PC-3 (cell line): ENCODE measurements at regions not wholly inside any gene's neighbourhood (a gene's known extent, or its start where the extent isn't known, plus 50 kb on each side); places are given as distances from the start of the nearest gene placed in this dataset.

ENCODE experiments used
- ATAC-seq: fragments of 200-7000 bp; cut with Tn5 transposase; 2 replicates; pipeline ENCODE4 v1.9.1; 2020; ENCODE audit warnings: mild to moderate bottlenecking, moderate library complexity
- BruUV-seq: library from RNA; stranded (reverse); fragments of 400-500 nt; replicated peaks from 2 replicates; lab custom pipeline; 2021; lab: Mats Ljungman, UMichigan
- CTCF ChIA-PET: fragments of 300-600 bp; sonication (Branson Sonifier 250); formaldehyde crosslinking; loops from one replicate; lab custom pipeline; 2022; ENCODE audit warnings: antibody characterized with exemption; lab: Charles Lee
- POLR2A ChIA-PET: fragments of 300-600 bp; sonication (Branson Sonifier 250); formaldehyde crosslinking; loops from one replicate; lab custom pipeline; 2022; ENCODE audit warnings: antibody characterized with exemption; ENCODE audit not compliant: unreplicated experiment; lab: Charles Lee
- DNase-seq: peaks from one replicate; pipeline ENCODE4 v3.0.0-alpha.2; 2015
- H2AFZ ChIP-seq: fragments of 300-600 bp; sonication (generic); 2 replicates; pipeline ENCODE4 v1.6.0; 2016; ENCODE audit warnings: antibody characterized with exemption, low read length
- H3F3A ChIP-seq: fragments of 300-600 bp; sonication (generic); one replicate; pipeline ENCODE4 v1.6.0; 2017; ENCODE audit warnings: antibody characterized with exemption, low read length, control low read depth, mild to moderate bottlenecking; ENCODE audit not compliant: unreplicated experiment
- H3K27ac ChIP-seq: fragments of 300-600 bp; sonication (generic); 2 replicates; pipeline ENCODE4 v1.5.1; 2016; ENCODE audit warnings: mild to moderate bottlenecking, low read length
- H3K27me3 ChIP-seq: fragments of 300-600 bp; sonication (generic); 2 replicates; pipeline ENCODE4 v1.6.1; 2016; ENCODE audit warnings: low read length, mixed read lengths
- H3K36me3 ChIP-seq: fragments of 300-600 bp; sonication (generic); 2 replicates; pipeline ENCODE4 v1.6.1; 2016; ENCODE audit warnings: low read depth, mixed run types, low read length, mixed read lengths
- H3K4me1 ChIP-seq: fragments of 300-600 bp; sonication (generic); 2 replicates; pipeline ENCODE4 v1.5.1; 2016; ENCODE audit warnings: low read length; ENCODE audit not compliant: insufficient read depth
- H3K4me2 ChIP-seq: fragments of 300-600 bp; sonication (generic); 2 replicates; pipeline ENCODE4 v1.6.0; 2016; ENCODE audit warnings: low read length
- H3K4me3 ChIP-seq: fragments of 300-600 bp; sonication (generic); 2 replicates; pipeline ENCODE4 v1.5.1; 2016; ENCODE audit warnings: mild to moderate bottlenecking, low read length, mixed read lengths
- H3K79me2 ChIP-seq: fragments of 300-600 bp; sonication (generic); 2 replicates; pipeline ENCODE4 v1.6.1; 2017; ENCODE audit warnings: low read length, mixed read lengths
- H3K9ac ChIP-seq: fragments of 300-600 bp; sonication (generic); 2 replicates; pipeline ENCODE4 v1.6.0; 2016; ENCODE audit warnings: mild to moderate bottlenecking, low read length
- H3K9me2 ChIP-seq: fragments of 300-600 bp; sonication (generic); replicated peaks from 2 replicates; pipeline ENCODE4 v1.6.1; 2016; ENCODE audit warnings: mixed run types, low read length, mixed read lengths
- H3K9me3 ChIP-seq: fragments of 300-600 bp; sonication (generic); 2 replicates; pipeline ENCODE4 v1.6.1; 2016; ENCODE audit warnings: low read length, mixed read lengths
- H4K20me1 ChIP-seq: fragments of 300-600 bp; sonication (generic); 2 replicates; pipeline ENCODE4 v1.6.1; 2016; ENCODE audit warnings: low read length, mixed read lengths
- EZH2 ChIP-seq: fragments of 300-600 bp; sonication (generic); IDR thresholded peaks from one replicate; pipeline ENCODE4 v1.6.1; 2017; ENCODE audit warnings: antibody characterized with exemption, mild to moderate bottlenecking, low read length; ENCODE audit not compliant: unreplicated experiment
- EZH2phosphoT487 ChIP-seq: fragments of 300-600 bp; sonication (generic); IDR thresholded peaks from 2 replicates; pipeline ENCODE4 v1.6.1; 2018; ENCODE audit warnings: mild to moderate bottlenecking, antibody characterized with exemption, low read length, borderline replicate concordance
- intact Hi-C: fragments of 100-400 bp; cut with micrococcal nuclease; formaldehyde crosslinking; loops from 2 replicates; pipeline ENCODE4 v1.9.0; 2023
- TF ChIP-seq, protein P1 (sequence below): fragments of 300-600 bp; sonication (generic); conservative IDR thresholded peaks from 2 replicates; pipeline ENCODE4 v1.5.1; 2017; ENCODE audit warnings: antibody characterized with exemption, low read depth, mild to moderate bottlenecking, low read length

- no peak overlapping the region for H2AFZ ChIP-seq
- no peak overlapping the region for H3K4me2 ChIP-seq
- ChIA-PET CTCF (no interaction called here), POLR2A (no interaction called here)
- DNase-seq (no peak), ATAC-seq (no peak)
- no peaks in the 10 kb centered on the region for H3F3A ChIP-seq
- H3K9me2 ChIP-seq: no peaks in the 10 kb centered on the region
- no peak overlapping the region for H3K27ac ChIP-seq
- H4K20me1 ChIP-seq: no peaks in the 10 kb centered on the region
- no peak overlapping the region for H3K9ac ChIP-seq
- TF ChIP-seq EZH2: no peak
- TF ChIP-seq, protein P1, sequence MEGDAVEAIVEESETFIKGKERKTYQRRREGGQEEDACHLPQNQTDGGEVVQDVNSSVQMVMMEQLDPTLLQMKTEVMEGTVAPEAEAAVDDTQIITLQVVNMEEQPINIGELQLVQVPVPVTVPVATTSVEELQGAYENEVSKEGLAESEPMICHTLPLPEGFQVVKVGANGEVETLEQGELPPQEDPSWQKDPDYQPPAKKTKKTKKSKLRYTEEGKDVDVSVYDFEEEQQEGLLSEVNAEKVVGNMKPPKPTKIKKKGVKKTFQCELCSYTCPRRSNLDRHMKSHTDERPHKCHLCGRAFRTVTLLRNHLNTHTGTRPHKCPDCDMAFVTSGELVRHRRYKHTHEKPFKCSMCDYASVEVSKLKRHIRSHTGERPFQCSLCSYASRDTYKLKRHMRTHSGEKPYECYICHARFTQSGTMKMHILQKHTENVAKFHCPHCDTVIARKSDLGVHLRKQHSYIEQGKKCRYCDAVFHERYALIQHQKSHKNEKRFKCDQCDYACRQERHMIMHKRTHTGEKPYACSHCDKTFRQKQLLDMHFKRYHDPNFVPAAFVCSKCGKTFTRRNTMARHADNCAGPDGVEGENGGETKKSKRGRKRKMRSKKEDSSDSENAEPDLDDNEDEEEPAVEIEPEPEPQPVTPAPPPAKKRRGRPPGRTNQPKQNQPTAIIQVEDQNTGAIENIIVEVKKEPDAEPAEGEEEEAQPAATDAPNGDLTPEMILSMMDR: no peak
- TF ChIP-seq EZH2phosphoT487: no peak
- no peaks in the 10 kb centered on the region for H3K79me2 ChIP-seq
- no peaks in the 10 kb centered on the region for H3K9me3 ChIP-seq
- H3K4me3 ChIP-seq: no peak overlapping the region
- no peaks in the 10 kb centered on the region for H3K4me1 ChIP-seq
- intact Hi-C loops: no loop called here
- H3K36me3 ChIP-seq: no peaks in the 10 kb centered on the region
- no peaks in the 10 kb centered on the region for H3K27me3 ChIP-seq
- BruUV-seq: no TSS peak
These were observed 2465.1 kb upstream of the PCDH20 start for GRCh38 chr13:63880705-63881104.

DNA sequence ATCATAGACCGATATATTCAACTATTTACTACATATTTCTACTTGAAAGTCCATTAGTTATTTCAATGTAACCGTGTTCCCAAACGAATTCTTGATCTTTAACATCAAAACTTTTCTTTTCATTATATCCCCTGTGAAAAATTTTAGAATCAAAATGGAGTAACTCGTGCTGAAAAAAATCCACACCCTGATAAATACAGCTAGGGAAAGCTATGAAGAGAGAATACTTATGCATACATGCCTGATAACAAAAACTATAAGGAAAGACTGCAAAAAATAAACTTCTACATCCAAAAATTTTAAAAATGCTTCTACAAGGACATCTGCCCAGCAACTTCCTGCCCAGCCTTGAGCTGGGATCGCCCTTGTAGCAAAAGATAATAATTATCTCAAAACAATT is 2458.3 kb upstream of the PCDH20 start:
- H3K4me1 ChIP-seq: no peaks in the 10 kb centered on the region
- no peaks in the 10 kb centered on the region for H3K79me2 ChIP-seq
- intact Hi-C loops: no loop called here
- H3K9me3 ChIP-seq: no peaks in the 10 kb centered on the region
- no TSS peak for BruUV-seq
- H3K27me3 ChIP-seq: no peaks in the 10 kb centered on the region
- TF ChIP-seq EZH2phosphoT487 (no peak), EZH2 (no peak)
- TF ChIP-seq, protein P1: no peak
- no peaks in the 10 kb centered on the region for H3K36me3 ChIP-seq
- H3K4me2 ChIP-seq: no peak overlapping the region
- no peaks in the 10 kb centered on the region for H3K9me2 ChIP-seq
- no peak overlapping the region for H2AFZ ChIP-seq
- H3K9ac ChIP-seq: no peak overlapping the region
- no peaks in the 10 kb centered on the region for H3F3A ChIP-seq
- H3K4me3 ChIP-seq: no peak overlapping the region
- ChIA-PET CTCF (no interaction called here), POLR2A (no interaction called here)
- ATAC-seq: no peak
- no peak for DNase-seq
- H4K20me1 ChIP-seq: no peaks in the 10 kb centered on the region
- H3K27ac ChIP-seq: no peak overlapping the region

GRCh38 chr13:63864171-63864902 is 2448.7 kb upstream of the PCDH20 start:
- no peaks in the 10 kb centered on the region for H3K4me1 ChIP-seq
- DNase-seq (no peak), ATAC-seq (no peak)
- H4K20me1 ChIP-seq: no peaks in the 10 kb centered on the region
- intact Hi-C loops: no loop called here
- no peak overlapping the region for H3K9ac ChIP-seq
- H3K27me3 ChIP-seq: no peaks in the 10 kb centered on the region
- H3K4me2 ChIP-seq: no peak overlapping the region
- ChIA-PET CTCF (no interaction called here), POLR2A (no interaction called here)
- no peak overlapping the region for H2AFZ ChIP-seq
- no TSS peak for BruUV-seq
- no peaks in the 10 kb centered on the region for H3F3A ChIP-seq
- TF ChIP-seq, protein P1: no peak
- no peak for TF ChIP-seq EZH2phosphoT487
- no peak for TF ChIP-seq EZH2
- H3K9me3 ChIP-seq: no peaks in the 10 kb centered on the region
- H3K4me3 ChIP-seq: no peak overlapping the region
- H3K79me2 ChIP-seq: no peaks in the 10 kb centered on the region
- H3K9me2 ChIP-seq: no peaks in the 10 kb centered on the region
- H3K36me3 ChIP-seq: no peaks in the 10 kb centered on the region
- H3K27ac ChIP-seq: no peak overlapping the region
